SK-N-SH (cell line): ENCODE measurements at regions not wholly inside any gene's neighbourhood (a gene's known extent, or its start where the extent isn't known, plus 50 kb on each side); places are given as distances from the start of the nearest gene placed in this dataset.

ENCODE experiments used
- CTCF ChIA-PET: fragments of 300-600, 350-600 bp; formaldehyde crosslinking; extraction: SDS; loops from one replicate; lab custom pipeline; 2021; lab: Yijun Ruan, JAX
- POLR2A ChIA-PET: fragments of 350-600 bp; sonication (Branson Sonifier 250); formaldehyde crosslinking; extraction: SDS; loops from one replicate; lab custom pipeline; 2020; ENCODE audit warnings: antibody characterized with exemption, inconsistent platforms; lab: Yijun Ruan, JAX
- DNase-seq: peaks from one replicate; pipeline ENCODE4 v3.0.0; 2012
- H2AFZ ChIP-seq: fragments of 200-600 bp; sonication (generic); 2 replicates; pipeline ENCODE4 v1.8.1; 2016; ENCODE audit warnings: antibody characterized with exemption, mild to moderate bottlenecking, low read depth
- H3F3A ChIP-seq: fragments of 200-600 bp; sonication (generic); replicated peaks from 2 replicates; pipeline ENCODE3; 2016; ENCODE audit warnings: antibody characterized with exemption, mild to moderate bottlenecking; ENCODE audit not compliant: insufficient read depth
- H3K27ac ChIP-seq, 2 experiments: fragments of 200-500 bp in 1 of 2; fragments of 200-600 bp in 1 of 2; sonication (Bioruptor generic) in 1 of 2; sonication (generic), shearing (Covaris generic) in 1 of 2; 2 replicates each; pipeline versions ENCODE4 v1.5.1 to v1.6.1; 2014 to 2016; ENCODE audit warnings: low read depth in 2 of 2, inconsistent platforms in 1 of 2, low read length in 1 of 2, mild to moderate bottlenecking in 1 of 2, mixed read lengths in 1 of 2
- H3K27me3 ChIP-seq: fragments of 200-600 bp; sonication (generic), shearing (Covaris generic); 2 replicates; pipeline ENCODE4 v1.6.1; 2016; ENCODE audit warnings: mixed run types; ENCODE audit not compliant: insufficient read depth
- H3K36me3 ChIP-seq, 2 experiments: fragments of 200-500 bp in 1 of 2; fragments of 200-600 bp in 1 of 2; sonication (Bioruptor generic) in 1 of 2; sonication (generic) in 1 of 2; replicated peaks in 1 of 2; 2 replicates each; pipeline versions ENCODE3 to v1.5.1; 2014 to 2016; ENCODE audit warnings: low read length in 1 of 2, mild to moderate bottlenecking in 1 of 2; ENCODE audit not compliant: insufficient read depth in 2 of 2, control insufficient read depth in 1 of 2
- H3K4me1 ChIP-seq, 2 experiments: fragments of 200-500 bp in 1 of 2; fragments of 200-600 bp in 1 of 2; sonication (Bioruptor generic) in 1 of 2; sonication (generic), shearing (Covaris generic) in 1 of 2; 2 replicates each; pipeline versions ENCODE4 v1.5.1 to v1.6.1; 2014 to 2016; ENCODE audit warnings: low read depth in 1 of 2, low read length in 1 of 2, mixed run types in 1 of 2; ENCODE audit not compliant: insufficient read depth in 2 of 2, control insufficient read depth in 1 of 2
- H3K4me2 ChIP-seq: fragments of 200-600 bp; sonication (generic), shearing (Covaris generic); 2 replicates; pipeline ENCODE4 v1.6.1; 2017; ENCODE audit warnings: mixed run types
- H3K4me3 ChIP-seq, 2 experiments: fragments of 200-500 bp in 1 of 2; fragments of 200-600 bp in 1 of 2; sonication (Bioruptor generic) in 1 of 2; sonication (generic), shearing (Covaris generic) in 1 of 2; 2 replicates each; pipeline versions ENCODE4 v1.5.1 to v1.8.1; 2014 to 2016; ENCODE audit warnings: low read depth in 2 of 2, inconsistent platforms in 1 of 2, low read length in 1 of 2, mild to moderate bottlenecking in 1 of 2, mixed read lengths in 1 of 2, moderate library complexity in 1 of 2
- H3K79me2 ChIP-seq: fragments of 200-600 bp; sonication (generic); 2 replicates; pipeline ENCODE4 v1.8.1; 2017; ENCODE audit warnings: mild to moderate bottlenecking; ENCODE audit not compliant: insufficient read depth
- H3K9ac ChIP-seq: fragments of 200-600 bp; sonication (generic); 2 replicates; pipeline ENCODE4 v1.6.1; 2017; ENCODE audit warnings: mixed run types
- H3K9me2 ChIP-seq: fragments of 200-600 bp; sonication (generic); 2 replicates; pipeline ENCODE4 v1.6.1; 2017; ENCODE audit warnings: mixed run types
- H3K9me3 ChIP-seq: fragments of 200-600 bp; sonication (generic); 2 replicates; pipeline ENCODE4 v1.6.1; 2017; ENCODE audit warnings: mixed run types, mild to moderate bottlenecking, moderate library complexity
- H4K20me1 ChIP-seq: fragments of 200-600 bp; sonication (generic); 2 replicates; pipeline ENCODE4 v1.6.1; 2017; ENCODE audit warnings: mild to moderate bottlenecking, mixed run types; ENCODE audit not compliant: insufficient read depth
- CTCF ChIP-seq: fragments of 200-600 bp; sonication (generic); IDR thresholded peaks from 2 replicates; pipeline ENCODE4 v1.6.1; 2017; ENCODE audit warnings: antibody characterized with exemption, mild to moderate bottlenecking, moderate library complexity
- EP300 ChIP-seq, 2 experiments: IDR thresholded peaks; 2 replicates each; pipeline versions ENCODE4 v1.4.0 to v1.6.1; 2012; ENCODE audit warnings: borderline replicate concordance in 1 of 2, low read depth in 1 of 2, low read length in 1 of 2
- FOXM1 ChIP-seq: IDR thresholded peaks from 2 replicates; pipeline ENCODE4 v1.4.0; 2012; ENCODE audit warnings: low read depth, mild to moderate bottlenecking
- JUND ChIP-seq: IDR thresholded peaks from 2 replicates; pipeline ENCODE4 v1.4.0; 2012
- MAX ChIP-seq: IDR thresholded peaks from 2 replicates; pipeline ENCODE4 v1.4.0; 2012; ENCODE audit warnings: low read depth
- MEF2A ChIP-seq: IDR thresholded peaks from 2 replicates; pipeline ENCODE4 v1.4.0; 2012; ENCODE audit warnings: low read depth, borderline replicate concordance
- MXI1 ChIP-seq: IDR thresholded peaks from 2 replicates; pipeline ENCODE4 v1.6.1; 2012; ENCODE audit warnings: mild to moderate bottlenecking, low read depth, low read length, improper control_type of control experiment
- RAD21 ChIP-seq: IDR thresholded peaks from 2 replicates; pipeline ENCODE4 v1.6.1; 2012; ENCODE audit warnings: mild to moderate bottlenecking, low read length
- REST ChIP-seq: IDR thresholded peaks from 2 replicates; pipeline ENCODE4 v1.6.1; 2012; ENCODE audit warnings: mild to moderate bottlenecking, low read depth, low read length, moderate library complexity
- RXRA ChIP-seq: IDR thresholded peaks from 2 replicates; pipeline ENCODE4 v1.4.0; 2012; ENCODE audit warnings: low read depth, mild to moderate bottlenecking, borderline replicate concordance
- SMC3 ChIP-seq: IDR thresholded peaks from 2 replicates; pipeline ENCODE4 v1.6.1; 2012; ENCODE audit warnings: low read depth, low read length, improper control_type of control experiment
- TCF12 ChIP-seq: IDR thresholded peaks from 2 replicates; pipeline ENCODE4 v1.4.0; 2012
- TEAD4 ChIP-seq: IDR thresholded peaks from 2 replicates; pipeline ENCODE4 v1.4.0; 2012; ENCODE audit warnings: mild to moderate bottlenecking, borderline replicate concordance; ENCODE audit not compliant: insufficient read depth
- WGBS: methylation state at CpG from one replicate; pipeline ENCODE4 v1.1.6; 2017; ENCODE audit warnings: low lambda C conversion rate; 5-methylcytosine and 5-hydroxymethylcytosine counted together

- POLR2A ChIA-PET, result no interaction called here
- no peaks in the 10 kb centered on the region for H3K27me3 ChIP-seq
- H3F3A ChIP-seq, result no peaks in the 10 kb centered on the region
- H3K9me2 ChIP-seq, result no peaks in the 10 kb centered on the region
- TF ChIP-seq MAX (no peak), RXRA (no peak), SMC3 (no peak), CTCF (peak; percentile 35)
- TF ChIP-seq, all 33 proteins: peak for 1
- Histone ChIP-seq H3K36me3 (no peaks in the 10 kb centered on the region), H3K4me2 (no peak overlapping the region), H3K9me3 (no peaks in the 10 kb centered on the region), H3K9ac (no peak overlapping the region), H3K4me1 (no peaks in the 10 kb centered on the region), H3K4me3 (no peak overlapping the region), H4K20me1 (no peaks in the 10 kb centered on the region), H3K27ac (no peak overlapping the region), H2AFZ (no peak overlapping the region), H3K79me2 (no peaks in the 10 kb centered on the region)
- peak; percentile 2 for DNase-seq
- WGBS, result 20% methylated on average over 1 of the region's 1 CpG
- CTCF ChIA-PET, result interaction anchor here (0.9 kb wide), 1 partner anchor 209 kb away, joined by 3 read pairs; no protein-coding TSS in a partner anchor
These were observed 519.2 kb downstream of the ARAP2 start for GRCh38 chr4:35725131-35725530.

GRCh38 chr4:35730414-35730813 is 513.9 kb downstream of the ARAP2 start:
- ChIA-PET POLR2A (no interaction called here), CTCF (interaction anchor here (1.0 kb wide), 1 partner anchor 10 kb away, joined by 4 read pairs; no protein-coding TSS in a partner anchor)
- no peak overlapping the region for H3K9ac ChIP-seq
- H3K4me2 ChIP-seq, result no peak overlapping the region
- no peaks in the 10 kb centered on the region for H3K79me2 ChIP-seq
- H4K20me1 ChIP-seq, result no peaks in the 10 kb centered on the region
- no peak overlapping the region for H3K27ac ChIP-seq
- no peaks in the 10 kb centered on the region for H3K36me3 ChIP-seq
- no peak overlapping the region for H2AFZ ChIP-seq
- no peak overlapping the region for H3K4me3 ChIP-seq
- no peaks in the 10 kb centered on the region for H3K27me3 ChIP-seq
- H3F3A ChIP-seq, result no peaks in the 10 kb centered on the region
- H3K4me1 ChIP-seq, result no peaks in the 10 kb centered on the region
- no peak for DNase-seq
- H3K9me2 ChIP-seq, result no peaks in the 10 kb centered on the region
- no peak for TF ChIP-seq RAD21
- no peak for TF ChIP-seq MEF2A
- TF ChIP-seq TCF12, result no peak
- TF ChIP-seq SMC3, result no peak
- TF ChIP-seq MAX, result no peak
- TF ChIP-seq FOXM1, result no peak
- TF ChIP-seq JUND, result no peak
- no peak for TF ChIP-seq EP300 (IDR thresholded peaks at IDR 0.05; ENCODE audit: borderline replicate concordance in 1 of 2, low read depth in 1 of 2, low read length in 1 of 2)
- no peak for TF ChIP-seq REST
- no peak for TF ChIP-seq TEAD4
- TF ChIP-seq MXI1, result no peak
- H3K9me3 ChIP-seq, result no peaks in the 10 kb centered on the region
- WGBS, result 2% methylated on average over 2 of the region's 2 CpGs
